ENCODE measurements at regions not wholly inside any gene's neighbourhood (a gene's known extent, or its start where the extent isn't known, plus 50 kb on each side); places are given as distances from the start of the nearest gene placed in this dataset.
A peak's percentile ranks its signal among the peaks of the same experiment; 100 is the strongest.

- TF ChIP-seq, protein P1, sequence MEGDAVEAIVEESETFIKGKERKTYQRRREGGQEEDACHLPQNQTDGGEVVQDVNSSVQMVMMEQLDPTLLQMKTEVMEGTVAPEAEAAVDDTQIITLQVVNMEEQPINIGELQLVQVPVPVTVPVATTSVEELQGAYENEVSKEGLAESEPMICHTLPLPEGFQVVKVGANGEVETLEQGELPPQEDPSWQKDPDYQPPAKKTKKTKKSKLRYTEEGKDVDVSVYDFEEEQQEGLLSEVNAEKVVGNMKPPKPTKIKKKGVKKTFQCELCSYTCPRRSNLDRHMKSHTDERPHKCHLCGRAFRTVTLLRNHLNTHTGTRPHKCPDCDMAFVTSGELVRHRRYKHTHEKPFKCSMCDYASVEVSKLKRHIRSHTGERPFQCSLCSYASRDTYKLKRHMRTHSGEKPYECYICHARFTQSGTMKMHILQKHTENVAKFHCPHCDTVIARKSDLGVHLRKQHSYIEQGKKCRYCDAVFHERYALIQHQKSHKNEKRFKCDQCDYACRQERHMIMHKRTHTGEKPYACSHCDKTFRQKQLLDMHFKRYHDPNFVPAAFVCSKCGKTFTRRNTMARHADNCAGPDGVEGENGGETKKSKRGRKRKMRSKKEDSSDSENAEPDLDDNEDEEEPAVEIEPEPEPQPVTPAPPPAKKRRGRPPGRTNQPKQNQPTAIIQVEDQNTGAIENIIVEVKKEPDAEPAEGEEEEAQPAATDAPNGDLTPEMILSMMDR (IDR thresholded peaks at IDR 0.05; ENCODE audit: unreplicated experiment in 3 of 3), result no peak
- H3K9me3 Mint-ChIP-seq, result peaks cover 12% of the 10 kb centered on the region
- H3K4me1 Mint-ChIP-seq, result peaks cover 6% of the 10 kb centered on the region
- no peaks in the 10 kb centered on the region for H3K36me3 Mint-ChIP-seq (ENCODE audit: low read depth)
- H3K27me3 Mint-ChIP-seq (ENCODE audit: low read depth), result no peaks in the 10 kb centered on the region
- H3K4me3 Mint-ChIP-seq, result no peak overlapping the region
- no peak overlapping the region for H3K27ac Mint-ChIP-seq
These were observed 273.1 kb upstream of the ALCAM start for GRCh38 chr3:105093371-105094252.

GRCh38 chr3:105094588-105094987 is 272.1 kb upstream of the ALCAM start:
- H3K4me1 Mint-ChIP-seq, result peaks cover 6% of the 10 kb centered on the region
- no peaks in the 10 kb centered on the region for H3K36me3 Mint-ChIP-seq (ENCODE audit: low read depth)
- H3K27me3 Mint-ChIP-seq (ENCODE audit: low read depth), result no peaks in the 10 kb centered on the region
- H3K4me3 Mint-ChIP-seq, result no peak overlapping the region
- H3K27ac Mint-ChIP-seq, result no peak overlapping the region
- peaks cover 12% of the 10 kb centered on the region for H3K9me3 Mint-ChIP-seq
- TF ChIP-seq, protein P1 (IDR thresholded peaks at IDR 0.05; ENCODE audit: unreplicated experiment in 3 of 3), result no peak

GRCh38 chr3:105096071-105096470 is 270.6 kb upstream of the ALCAM start:
- peaks cover 15% of the 10 kb centered on the region for H3K9me3 Mint-ChIP-seq
- H3K36me3 Mint-ChIP-seq (ENCODE audit: low read depth), result no peaks in the 10 kb centered on the region
- peak overlapping the region in 1 of 3 experiments; percentile 13 for H3K27ac Mint-ChIP-seq
- TF ChIP-seq, protein P1 (IDR thresholded peaks at IDR 0.05; ENCODE audit: unreplicated experiment in 3 of 3), result no peak
- no peak overlapping the region for H3K4me3 Mint-ChIP-seq
- H3K27me3 Mint-ChIP-seq (ENCODE audit: low read depth), result no peaks in the 10 kb centered on the region
- H3K4me1 Mint-ChIP-seq, result peaks cover 9% of the 10 kb centered on the region

DNA sequence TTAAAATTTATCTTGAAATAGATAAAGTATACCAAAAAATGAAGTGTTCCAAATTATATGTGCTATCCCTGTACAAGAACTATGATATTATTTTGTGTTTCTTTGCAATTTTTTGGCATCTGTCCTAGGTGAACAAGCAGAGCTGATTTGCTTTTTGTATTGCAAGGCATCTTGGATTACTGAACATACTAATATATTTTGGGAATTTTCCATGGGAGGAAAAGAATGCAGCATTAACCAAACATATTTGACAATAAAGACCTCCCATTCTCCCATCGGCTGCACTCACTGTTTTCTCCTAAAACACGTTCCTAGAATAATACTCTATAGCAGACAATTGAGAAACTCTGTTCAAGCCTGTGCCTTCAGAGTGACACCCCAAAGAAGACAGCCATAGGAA is 265.1 kb upstream of the ALCAM start:
- Mint-ChIP-seq H3K4me3 (no peak overlapping the region), H3K27ac (peak overlapping the region in 2 of 3 experiments; percentile 81 to 94), H3K27me3 (ENCODE audit: low read depth) (no peaks in the 10 kb centered on the region), H3K4me1 (peaks cover 19% of the 10 kb centered on the region), H3K36me3 (ENCODE audit: low read depth) (no peaks in the 10 kb centered on the region), H3K9me3 (peaks cover 8% of the 10 kb centered on the region)
- TF ChIP-seq, protein P1 (IDR thresholded peaks at IDR 0.05; ENCODE audit: unreplicated experiment in 3 of 3), result no peak

DNA sequence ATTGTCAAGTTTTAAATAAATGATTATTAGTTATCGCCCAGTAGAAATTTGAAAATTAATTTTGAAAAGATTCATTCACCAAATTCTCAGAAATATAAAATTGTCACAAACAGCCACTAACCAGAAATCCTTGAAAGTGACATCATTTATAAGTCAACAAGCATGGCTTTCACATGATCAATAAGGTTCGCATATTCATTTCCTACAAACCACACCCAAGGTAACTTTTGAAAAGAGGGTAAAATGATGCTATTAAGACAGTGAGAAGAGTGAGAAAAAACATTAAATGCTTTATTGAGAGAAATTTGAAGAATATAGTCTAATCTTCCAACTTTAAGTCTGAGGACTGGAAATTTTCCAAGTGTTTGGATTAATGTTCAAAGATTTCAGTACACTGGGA is 263.6 kb upstream of the ALCAM start:
- Mint-ChIP-seq H3K27me3 (ENCODE audit: low read depth) (no peaks in the 10 kb centered on the region), H3K4me3 (no peak overlapping the region), H3K36me3 (ENCODE audit: low read depth) (no peaks in the 10 kb centered on the region), H3K9me3 (peaks cover 7% of the 10 kb centered on the region), H3K27ac (peak overlapping the region in 2 of 3 experiments; percentile 66 to 82), H3K4me1 (peaks cover 19% of the 10 kb centered on the region)
- TF ChIP-seq, protein P1 (IDR thresholded peaks at IDR 0.05; ENCODE audit: unreplicated experiment in 3 of 3), result no peak

DNA sequence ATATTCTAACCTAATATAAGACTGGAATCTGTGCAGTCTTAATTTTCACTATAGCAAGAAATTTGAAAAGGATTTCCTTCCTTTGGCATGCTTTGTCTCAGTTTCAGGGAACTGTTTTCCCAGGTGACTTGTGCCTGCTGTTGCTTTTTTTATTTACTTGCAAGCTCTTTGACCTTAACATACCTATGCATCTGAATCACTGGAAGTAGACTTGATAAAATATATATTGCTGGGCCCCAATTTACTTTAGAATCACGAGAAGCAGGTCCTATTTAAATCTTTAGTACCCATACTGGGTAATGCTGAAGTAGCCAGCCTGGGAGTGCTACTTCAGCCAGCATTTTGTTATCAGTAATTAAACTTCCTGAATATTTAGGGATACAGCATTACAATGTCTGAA is 257.9 kb upstream of the ALCAM start:
- no peaks in the 10 kb centered on the region for H3K36me3 Mint-ChIP-seq (ENCODE audit: low read depth)
- no peak overlapping the region for H3K27ac Mint-ChIP-seq
- no peaks in the 10 kb centered on the region for H3K27me3 Mint-ChIP-seq (ENCODE audit: low read depth)
- H3K9me3 Mint-ChIP-seq, result peaks cover 10% of the 10 kb centered on the region
- TF ChIP-seq, protein P1 (IDR thresholded peaks at IDR 0.05; ENCODE audit: unreplicated experiment in 3 of 3), result no peak
- no peak overlapping the region for H3K4me3 Mint-ChIP-seq
- no peaks in the 10 kb centered on the region for H3K4me1 Mint-ChIP-seq
